Suprapubic skin (tissue), 3 donors: ENCODE measurements at regions not wholly inside any gene's neighbourhood (a gene's known extent, or its start where the extent isn't known, plus 50 kb on each side); places are given as distances from the start of the nearest gene placed in this dataset.

Experiments used
- EP300 ChIP-seq: sonication (generic); formaldehyde crosslinking; IDR thresholded peaks from one replicate; pipeline ENCODE4 v1.6.1; 2017; ENCODE audit warnings: antibody characterized with exemption
- TF ChIP-seq, protein P1 (sequence below), 2 donors: fragments of 200-600 bp in 1 of 2; fragments of 450-650 bp in 1 of 2; sonication (generic) in 1 of 2; IDR thresholded peaks; one replicate each; pipeline ENCODE4 v1.5.1; 2016 to 2019; ENCODE audit warnings: antibody characterized with exemption in 2 of 2, mild to moderate bottlenecking in 1 of 2, moderate library complexity in 1 of 2

- TF ChIP-seq, protein P1, sequence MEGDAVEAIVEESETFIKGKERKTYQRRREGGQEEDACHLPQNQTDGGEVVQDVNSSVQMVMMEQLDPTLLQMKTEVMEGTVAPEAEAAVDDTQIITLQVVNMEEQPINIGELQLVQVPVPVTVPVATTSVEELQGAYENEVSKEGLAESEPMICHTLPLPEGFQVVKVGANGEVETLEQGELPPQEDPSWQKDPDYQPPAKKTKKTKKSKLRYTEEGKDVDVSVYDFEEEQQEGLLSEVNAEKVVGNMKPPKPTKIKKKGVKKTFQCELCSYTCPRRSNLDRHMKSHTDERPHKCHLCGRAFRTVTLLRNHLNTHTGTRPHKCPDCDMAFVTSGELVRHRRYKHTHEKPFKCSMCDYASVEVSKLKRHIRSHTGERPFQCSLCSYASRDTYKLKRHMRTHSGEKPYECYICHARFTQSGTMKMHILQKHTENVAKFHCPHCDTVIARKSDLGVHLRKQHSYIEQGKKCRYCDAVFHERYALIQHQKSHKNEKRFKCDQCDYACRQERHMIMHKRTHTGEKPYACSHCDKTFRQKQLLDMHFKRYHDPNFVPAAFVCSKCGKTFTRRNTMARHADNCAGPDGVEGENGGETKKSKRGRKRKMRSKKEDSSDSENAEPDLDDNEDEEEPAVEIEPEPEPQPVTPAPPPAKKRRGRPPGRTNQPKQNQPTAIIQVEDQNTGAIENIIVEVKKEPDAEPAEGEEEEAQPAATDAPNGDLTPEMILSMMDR (IDR thresholded peaks at IDR 0.05), result no peak
- TF ChIP-seq EP300, result no peak
These were observed 1111.5 kb upstream of the ATXN8OS start for GRCh38 chr13:68995972-68996667.
